ENCODE measurements at regions not wholly inside any gene's neighbourhood (a gene's known extent, or its start where the extent isn't known, plus 50 kb on each side); places are given as distances from the start of the nearest gene placed in this dataset.

GRCh38 chr7:33698041-33698440 lies 207.3 kb upstream of the BMPER start:
- TF ChIP-seq CTCF (IDR thresholded peaks at IDR 0.05; ENCODE audit: poor library complexity): no peak
- TF ChIP-seq EZH2 (IDR thresholded peaks at IDR 0.05; ENCODE audit: borderline replicate concordance): no peak
- TF ChIP-seq EZH2phosphoT487 (IDR thresholded peaks at IDR 0.05; ENCODE audit: low read depth, severe bottlenecking, unreplicated experiment): no peak
